ENCODE measurements at regions not wholly inside any gene's neighbourhood (a gene's known extent, or its start where the extent isn't known, plus 50 kb on each side); places are given as distances from the start of the nearest gene placed in this dataset.

GRCh38 chr11:27938011-27938410 lies 169.9 kb downstream of the KIF18A start:
- no peak overlapping the region for H3K4me3 ChIP-seq (ENCODE audit: low read depth, low read length)
- no peak for DNase-seq (ENCODE audit: low read depth)
- TF ChIP-seq POLR2A (IDR thresholded peaks at IDR 0.05; ENCODE audit: extremely low read depth, insufficient read length): no peak
- no peak for TF ChIP-seq MYC (IDR thresholded peaks at IDR 0.05; ENCODE audit: low read depth, low read length)
- TF ChIP-seq CTCF (IDR thresholded peaks at IDR 0.05; ENCODE audit: low read depth, low read length): no peak
- no peak for TF ChIP-seq MAX (IDR thresholded peaks at IDR 0.05; ENCODE audit: low read depth, low read length)

DNA sequence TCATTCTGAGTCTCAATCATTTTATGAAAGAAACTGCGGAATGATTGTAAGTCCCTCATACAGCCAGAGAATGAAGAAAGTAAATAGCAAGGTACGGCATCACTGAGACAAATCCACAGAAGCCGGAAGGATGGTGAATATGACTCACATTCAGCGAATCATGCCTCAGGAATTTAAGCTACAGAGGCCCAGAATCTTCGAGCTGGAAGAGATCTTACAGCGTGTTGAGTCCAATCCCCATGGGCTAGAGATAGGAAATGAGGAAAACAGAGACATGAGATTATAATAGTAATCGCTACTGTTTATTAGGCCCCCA lies 173.2 kb downstream of the KIF18A start:
- DNase-seq (ENCODE audit: low read depth): no peak
- TF ChIP-seq CTCF (IDR thresholded peaks at IDR 0.05; ENCODE audit: low read depth, low read length) (no peak), MAX (IDR thresholded peaks at IDR 0.05; ENCODE audit: low read depth, low read length) (no peak), MYC (IDR thresholded peaks at IDR 0.05; ENCODE audit: low read depth, low read length) (no peak), POLR2A (IDR thresholded peaks at IDR 0.05; ENCODE audit: extremely low read depth, insufficient read length) (no peak)
- H3K4me3 ChIP-seq (ENCODE audit: low read depth, low read length): no peak overlapping the region

GRCh38 chr11:27933992-27934829 lies 173.7 kb downstream of the KIF18A start:
- TF ChIP-seq MAX (IDR thresholded peaks at IDR 0.05; ENCODE audit: low read depth, low read length): no peak
- no peak for TF ChIP-seq POLR2A (IDR thresholded peaks at IDR 0.05; ENCODE audit: extremely low read depth, insufficient read length)
- TF ChIP-seq MYC (IDR thresholded peaks at IDR 0.05; ENCODE audit: low read depth, low read length): no peak
- no peak for TF ChIP-seq CTCF (IDR thresholded peaks at IDR 0.05; ENCODE audit: low read depth, low read length)
- no peak overlapping the region for H3K4me3 ChIP-seq (ENCODE audit: low read depth, low read length)
- DNase-seq (ENCODE audit: low read depth): no peak

- TF ChIP-seq MAX (IDR thresholded peaks at IDR 0.05; ENCODE audit: low read depth, low read length) (no peak), POLR2A (IDR thresholded peaks at IDR 0.05; ENCODE audit: extremely low read depth, insufficient read length) (no peak), MYC (IDR thresholded peaks at IDR 0.05; ENCODE audit: low read depth, low read length) (no peak), CTCF (IDR thresholded peaks at IDR 0.05; ENCODE audit: low read depth, low read length) (no peak)
- no peak for DNase-seq (ENCODE audit: low read depth)
- no peak overlapping the region for H3K4me3 ChIP-seq (ENCODE audit: low read depth, low read length)
Measured at GRCh38 chr11:27931770-27932169, 176.2 kb downstream of the KIF18A start.

DNA sequence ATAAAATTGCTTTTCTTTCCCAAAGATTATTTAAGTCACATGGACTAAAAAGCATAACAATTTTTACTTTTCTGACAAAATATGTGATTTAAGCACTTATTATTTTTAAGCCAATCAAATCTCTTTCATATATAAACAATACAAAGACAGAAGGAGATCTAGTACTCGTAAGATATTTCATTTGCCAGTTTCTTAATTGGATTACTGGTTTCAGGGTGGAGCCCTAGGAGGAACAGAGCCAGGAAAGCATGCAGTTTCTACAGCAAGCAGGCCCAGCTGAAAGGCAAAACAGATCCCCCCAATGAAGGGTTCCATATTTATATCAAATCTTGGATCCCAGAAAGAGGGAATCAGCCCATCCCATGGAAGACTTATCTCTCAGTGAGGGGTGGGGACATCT lies 177.0 kb downstream of the KIF18A start:
- TF ChIP-seq MAX (IDR thresholded peaks at IDR 0.05; ENCODE audit: low read depth, low read length): no peak
- no peak for TF ChIP-seq POLR2A (IDR thresholded peaks at IDR 0.05; ENCODE audit: extremely low read depth, insufficient read length)
- no peak for TF ChIP-seq CTCF (IDR thresholded peaks at IDR 0.05; ENCODE audit: low read depth, low read length)
- TF ChIP-seq MYC (IDR thresholded peaks at IDR 0.05; ENCODE audit: low read depth, low read length): no peak
- no peak overlapping the region for H3K4me3 ChIP-seq (ENCODE audit: low read depth, low read length)
- no peak for DNase-seq (ENCODE audit: low read depth)

All from NB4 (cell line).